Gastrocnemius medialis (tissue), 4 donors: ENCODE measurements at regions not wholly inside any gene's neighbourhood (a gene's known extent, or its start where the extent isn't known, plus 50 kb on each side); places are given as distances from the start of the nearest gene placed in this dataset.

Experiments used
- POLR2A ChIP-seq, 2 donors: fragments of 450-650 bp; IDR thresholded peaks; one replicate each; pipeline ENCODE4 v1.6.1; 2017; ENCODE audit warnings: antibody characterized with exemption in 2 of 2, mild to moderate bottlenecking in 2 of 2, moderate library complexity in 2 of 2
- TF ChIP-seq, protein P1 (sequence below), 5 experiments: fragments of 450-650 bp in 3 of 5; fragments of 200-600 bp in 2 of 5; sonication (generic) in 2 of 5; IDR thresholded peaks in 4 of 5; conservative IDR thresholded peaks in 1 of 5; 1 replicate in 4 of 5; 2 replicates in 1 of 5; pipeline ENCODE4 v1.5.1; 2016 to 2019; ENCODE audit warnings: antibody characterized with exemption in 5 of 5, mild to moderate bottlenecking in 3 of 5, moderate library complexity in 3 of 5

DNA sequence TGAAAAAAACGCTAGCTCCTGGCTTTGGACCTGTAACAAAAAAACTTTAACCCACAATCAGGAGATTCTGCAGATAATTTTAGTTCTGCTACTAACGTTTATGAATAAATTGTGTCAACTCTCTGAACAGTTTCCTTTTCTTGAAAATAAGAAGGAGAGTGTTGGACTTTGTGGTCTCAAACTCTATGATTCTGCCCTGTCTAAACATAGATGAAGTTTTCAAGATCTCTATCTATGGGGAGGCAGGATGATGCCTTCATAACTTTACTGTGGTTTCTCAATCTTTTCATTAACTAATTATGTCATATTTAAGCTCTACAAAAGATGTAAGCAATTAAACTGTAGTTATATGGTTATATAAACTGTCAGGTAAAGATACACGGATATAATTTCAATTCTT lies 162.0 kb downstream of the REEP3 start:
- TF ChIP-seq, protein P1, sequence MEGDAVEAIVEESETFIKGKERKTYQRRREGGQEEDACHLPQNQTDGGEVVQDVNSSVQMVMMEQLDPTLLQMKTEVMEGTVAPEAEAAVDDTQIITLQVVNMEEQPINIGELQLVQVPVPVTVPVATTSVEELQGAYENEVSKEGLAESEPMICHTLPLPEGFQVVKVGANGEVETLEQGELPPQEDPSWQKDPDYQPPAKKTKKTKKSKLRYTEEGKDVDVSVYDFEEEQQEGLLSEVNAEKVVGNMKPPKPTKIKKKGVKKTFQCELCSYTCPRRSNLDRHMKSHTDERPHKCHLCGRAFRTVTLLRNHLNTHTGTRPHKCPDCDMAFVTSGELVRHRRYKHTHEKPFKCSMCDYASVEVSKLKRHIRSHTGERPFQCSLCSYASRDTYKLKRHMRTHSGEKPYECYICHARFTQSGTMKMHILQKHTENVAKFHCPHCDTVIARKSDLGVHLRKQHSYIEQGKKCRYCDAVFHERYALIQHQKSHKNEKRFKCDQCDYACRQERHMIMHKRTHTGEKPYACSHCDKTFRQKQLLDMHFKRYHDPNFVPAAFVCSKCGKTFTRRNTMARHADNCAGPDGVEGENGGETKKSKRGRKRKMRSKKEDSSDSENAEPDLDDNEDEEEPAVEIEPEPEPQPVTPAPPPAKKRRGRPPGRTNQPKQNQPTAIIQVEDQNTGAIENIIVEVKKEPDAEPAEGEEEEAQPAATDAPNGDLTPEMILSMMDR (IDR thresholded peaks at IDR 0.05 in 4 of 5, conservative IDR thresholded peaks at IDR 0.05 in 1 of 5) = no peak
- no peak for TF ChIP-seq POLR2A (IDR thresholded peaks at IDR 0.05)
